SK-N-SH (cell line): ENCODE measurements at regions not wholly inside any gene's neighbourhood (a gene's known extent, or its start where the extent isn't known, plus 50 kb on each side); places are given as distances from the start of the nearest gene placed in this dataset.

ENCODE experiments used
- CTCF ChIA-PET: fragments of 300-600, 350-600 bp; formaldehyde crosslinking; extraction: SDS; loops from one replicate; lab custom pipeline; 2021; lab: Yijun Ruan, JAX
- POLR2A ChIA-PET: fragments of 350-600 bp; sonication (Branson Sonifier 250); formaldehyde crosslinking; extraction: SDS; loops from one replicate; lab custom pipeline; 2020; ENCODE audit warnings: antibody characterized with exemption, inconsistent platforms; lab: Yijun Ruan, JAX
- DNase-seq: peaks from one replicate; pipeline ENCODE4 v3.0.0; 2012
- H2AFZ ChIP-seq: fragments of 200-600 bp; sonication (generic); 2 replicates; pipeline ENCODE4 v1.8.1; 2016; ENCODE audit warnings: antibody characterized with exemption, mild to moderate bottlenecking, low read depth
- H3F3A ChIP-seq: fragments of 200-600 bp; sonication (generic); replicated peaks from 2 replicates; pipeline ENCODE3; 2016; ENCODE audit warnings: antibody characterized with exemption, mild to moderate bottlenecking; ENCODE audit not compliant: insufficient read depth
- H3K27ac ChIP-seq, 2 experiments: fragments of 200-500 bp in 1 of 2; fragments of 200-600 bp in 1 of 2; sonication (Bioruptor generic) in 1 of 2; sonication (generic), shearing (Covaris generic) in 1 of 2; 2 replicates each; pipeline versions ENCODE4 v1.5.1 to v1.6.1; 2014 to 2016; ENCODE audit warnings: low read depth in 2 of 2, inconsistent platforms in 1 of 2, low read length in 1 of 2, mild to moderate bottlenecking in 1 of 2, mixed read lengths in 1 of 2
- H3K27me3 ChIP-seq: fragments of 200-600 bp; sonication (generic), shearing (Covaris generic); 2 replicates; pipeline ENCODE4 v1.6.1; 2016; ENCODE audit warnings: mixed run types; ENCODE audit not compliant: insufficient read depth
- H3K36me3 ChIP-seq, 2 experiments: fragments of 200-500 bp in 1 of 2; fragments of 200-600 bp in 1 of 2; sonication (Bioruptor generic) in 1 of 2; sonication (generic) in 1 of 2; replicated peaks in 1 of 2; 2 replicates each; pipeline versions ENCODE3 to v1.5.1; 2014 to 2016; ENCODE audit warnings: low read length in 1 of 2, mild to moderate bottlenecking in 1 of 2; ENCODE audit not compliant: insufficient read depth in 2 of 2, control insufficient read depth in 1 of 2
- H3K4me1 ChIP-seq, 2 experiments: fragments of 200-500 bp in 1 of 2; fragments of 200-600 bp in 1 of 2; sonication (Bioruptor generic) in 1 of 2; sonication (generic), shearing (Covaris generic) in 1 of 2; 2 replicates each; pipeline versions ENCODE4 v1.5.1 to v1.6.1; 2014 to 2016; ENCODE audit warnings: low read depth in 1 of 2, low read length in 1 of 2, mixed run types in 1 of 2; ENCODE audit not compliant: insufficient read depth in 2 of 2, control insufficient read depth in 1 of 2
- H3K4me2 ChIP-seq: fragments of 200-600 bp; sonication (generic), shearing (Covaris generic); 2 replicates; pipeline ENCODE4 v1.6.1; 2017; ENCODE audit warnings: mixed run types
- H3K4me3 ChIP-seq, 2 experiments: fragments of 200-500 bp in 1 of 2; fragments of 200-600 bp in 1 of 2; sonication (Bioruptor generic) in 1 of 2; sonication (generic), shearing (Covaris generic) in 1 of 2; 2 replicates each; pipeline versions ENCODE4 v1.5.1 to v1.8.1; 2014 to 2016; ENCODE audit warnings: low read depth in 2 of 2, inconsistent platforms in 1 of 2, low read length in 1 of 2, mild to moderate bottlenecking in 1 of 2, mixed read lengths in 1 of 2, moderate library complexity in 1 of 2
- H3K79me2 ChIP-seq: fragments of 200-600 bp; sonication (generic); 2 replicates; pipeline ENCODE4 v1.8.1; 2017; ENCODE audit warnings: mild to moderate bottlenecking; ENCODE audit not compliant: insufficient read depth
- H3K9ac ChIP-seq: fragments of 200-600 bp; sonication (generic); 2 replicates; pipeline ENCODE4 v1.6.1; 2017; ENCODE audit warnings: mixed run types
- H3K9me2 ChIP-seq: fragments of 200-600 bp; sonication (generic); 2 replicates; pipeline ENCODE4 v1.6.1; 2017; ENCODE audit warnings: mixed run types
- H3K9me3 ChIP-seq: fragments of 200-600 bp; sonication (generic); 2 replicates; pipeline ENCODE4 v1.6.1; 2017; ENCODE audit warnings: mixed run types, mild to moderate bottlenecking, moderate library complexity
- H4K20me1 ChIP-seq: fragments of 200-600 bp; sonication (generic); 2 replicates; pipeline ENCODE4 v1.6.1; 2017; ENCODE audit warnings: mild to moderate bottlenecking, mixed run types; ENCODE audit not compliant: insufficient read depth
- ELF1 ChIP-seq: IDR thresholded peaks from 2 replicates; pipeline ENCODE4 v1.4.0; 2012
- EZH2phosphoT487 ChIP-seq: fragments of 200-600 bp; sonication (generic); IDR thresholded peaks from 2 replicates; pipeline ENCODE4 v1.6.1; 2017; ENCODE audit warnings: low read depth, mixed run types, mild to moderate bottlenecking, antibody characterized with exemption, moderate library complexity, borderline replicate concordance
- FOSL2 ChIP-seq: IDR thresholded peaks from 2 replicates; pipeline ENCODE4 v1.4.0; 2012; ENCODE audit warnings: low read depth, mild to moderate bottlenecking, moderate library complexity, borderline replicate concordance
- FOXJ3 ChIP-seq: sonication (generic); formaldehyde crosslinking; IDR thresholded peaks from 2 replicates; pipeline ENCODE4 v1.5.1; 2020; ENCODE audit warnings: mild to moderate bottlenecking, missing genetic modification reagents
- FOXM1 ChIP-seq: IDR thresholded peaks from 2 replicates; pipeline ENCODE4 v1.4.0; 2012; ENCODE audit warnings: low read depth, mild to moderate bottlenecking
- GATA2 ChIP-seq: sonication (generic); formaldehyde crosslinking; IDR thresholded peaks from 2 replicates; pipeline ENCODE4 v1.5.0; 2020; ENCODE audit warnings: mild to moderate bottlenecking, missing genetic modification reagents
- MEF2A ChIP-seq: IDR thresholded peaks from 2 replicates; pipeline ENCODE4 v1.4.0; 2012; ENCODE audit warnings: low read depth, borderline replicate concordance
- MXI1 ChIP-seq: IDR thresholded peaks from 2 replicates; pipeline ENCODE4 v1.6.1; 2012; ENCODE audit warnings: mild to moderate bottlenecking, low read depth, low read length, improper control_type of control experiment
- NFIC ChIP-seq: IDR thresholded peaks from 2 replicates; pipeline ENCODE4 v1.4.0; 2012; ENCODE audit warnings: borderline replicate concordance
- NRF1 ChIP-seq: IDR thresholded peaks from 2 replicates; pipeline ENCODE4 v1.6.1; 2012; ENCODE audit warnings: low read depth, mild to moderate bottlenecking, low read length
- POLR2AphosphoS5 ChIP-seq: IDR thresholded peaks from 2 replicates; pipeline ENCODE4 v1.6.1; 2012; ENCODE audit warnings: low read depth, low read length
- RCOR1 ChIP-seq: fragments of 150-350 bp; IDR thresholded peaks from 2 replicates; pipeline ENCODE4 v1.6.1; 2017; ENCODE audit warnings: antibody characterized with exemption, low read length
- RFX5 ChIP-seq: IDR thresholded peaks from 2 replicates; pipeline ENCODE4 v1.6.1; 2012; ENCODE audit warnings: mild to moderate bottlenecking, improper control_type of control experiment, low read length
- RXRA ChIP-seq: IDR thresholded peaks from 2 replicates; pipeline ENCODE4 v1.4.0; 2012; ENCODE audit warnings: low read depth, mild to moderate bottlenecking, borderline replicate concordance
- TCF12 ChIP-seq: IDR thresholded peaks from 2 replicates; pipeline ENCODE4 v1.4.0; 2012
- TEAD4 ChIP-seq: IDR thresholded peaks from 2 replicates; pipeline ENCODE4 v1.4.0; 2012; ENCODE audit warnings: mild to moderate bottlenecking, borderline replicate concordance; ENCODE audit not compliant: insufficient read depth
- YY1 ChIP-seq: IDR thresholded peaks from 2 replicates; pipeline ENCODE4 v1.4.0; 2012; ENCODE audit warnings: low read depth, mild to moderate bottlenecking
- WGBS: methylation state at CpG from one replicate; pipeline ENCODE4 v1.1.6; 2017; ENCODE audit warnings: low lambda C conversion rate; 5-methylcytosine and 5-hydroxymethylcytosine counted together
- TF ChIP-seq, protein P1 (sequence below): IDR thresholded peaks from 2 replicates; pipeline ENCODE4 v1.6.1; 2012; ENCODE audit warnings: mild to moderate bottlenecking, low read depth, low read length, moderate library complexity
- TF ChIP-seq, protein P2 (sequence below): fragments of 150-350 bp; IDR thresholded peaks from 2 replicates; pipeline ENCODE4 v1.6.1; 2016; ENCODE audit warnings: mild to moderate bottlenecking, low read depth, low read length

DNA sequence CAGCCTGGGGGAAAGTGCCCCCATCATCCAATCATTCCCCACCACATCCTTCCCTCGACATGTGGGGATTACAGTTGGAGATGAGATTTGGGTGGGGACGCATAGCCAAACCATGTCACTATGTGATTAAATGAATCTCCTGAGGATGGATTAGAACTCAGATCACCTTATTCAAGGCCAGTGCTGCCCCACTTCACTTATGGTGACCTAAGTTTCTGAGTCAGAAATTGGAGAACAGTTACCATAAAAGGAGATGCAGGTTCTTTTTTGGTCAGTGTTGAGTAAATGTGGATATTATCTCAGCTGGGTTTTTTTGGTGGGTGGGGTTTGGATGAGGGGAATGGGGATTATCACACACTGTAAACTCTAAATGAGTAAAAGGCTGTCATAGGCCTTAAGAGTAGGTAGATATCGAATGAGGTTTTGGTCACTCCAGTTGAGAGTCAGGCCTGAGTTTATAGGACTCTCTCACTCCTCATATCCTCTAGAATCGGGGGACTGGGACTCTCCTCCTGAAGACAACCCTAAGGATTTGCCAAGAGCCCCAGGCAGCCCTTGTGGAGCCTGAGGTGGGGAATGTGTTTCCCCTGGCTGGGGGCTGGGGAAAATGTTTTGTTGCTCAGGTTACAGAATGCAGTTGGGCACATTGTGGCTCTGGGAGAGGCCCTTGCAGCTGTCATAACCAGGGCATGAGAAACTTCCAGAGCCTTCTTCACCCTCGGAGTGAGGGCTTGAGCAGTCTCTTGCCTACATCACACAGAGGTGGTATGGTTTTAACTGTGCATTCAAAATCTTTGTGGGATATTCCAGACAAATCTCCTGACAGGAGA is 213.0 kb downstream of the BAMBI start:
- POLR2A ChIA-PET, result no interaction called here
- no peaks in the 10 kb centered on the region for H3K36me3 ChIP-seq
- H3K9ac ChIP-seq, result no peak overlapping the region
- H3F3A ChIP-seq, result peaks cover 6% of the 10 kb centered on the region
- TF ChIP-seq, protein P1, sequence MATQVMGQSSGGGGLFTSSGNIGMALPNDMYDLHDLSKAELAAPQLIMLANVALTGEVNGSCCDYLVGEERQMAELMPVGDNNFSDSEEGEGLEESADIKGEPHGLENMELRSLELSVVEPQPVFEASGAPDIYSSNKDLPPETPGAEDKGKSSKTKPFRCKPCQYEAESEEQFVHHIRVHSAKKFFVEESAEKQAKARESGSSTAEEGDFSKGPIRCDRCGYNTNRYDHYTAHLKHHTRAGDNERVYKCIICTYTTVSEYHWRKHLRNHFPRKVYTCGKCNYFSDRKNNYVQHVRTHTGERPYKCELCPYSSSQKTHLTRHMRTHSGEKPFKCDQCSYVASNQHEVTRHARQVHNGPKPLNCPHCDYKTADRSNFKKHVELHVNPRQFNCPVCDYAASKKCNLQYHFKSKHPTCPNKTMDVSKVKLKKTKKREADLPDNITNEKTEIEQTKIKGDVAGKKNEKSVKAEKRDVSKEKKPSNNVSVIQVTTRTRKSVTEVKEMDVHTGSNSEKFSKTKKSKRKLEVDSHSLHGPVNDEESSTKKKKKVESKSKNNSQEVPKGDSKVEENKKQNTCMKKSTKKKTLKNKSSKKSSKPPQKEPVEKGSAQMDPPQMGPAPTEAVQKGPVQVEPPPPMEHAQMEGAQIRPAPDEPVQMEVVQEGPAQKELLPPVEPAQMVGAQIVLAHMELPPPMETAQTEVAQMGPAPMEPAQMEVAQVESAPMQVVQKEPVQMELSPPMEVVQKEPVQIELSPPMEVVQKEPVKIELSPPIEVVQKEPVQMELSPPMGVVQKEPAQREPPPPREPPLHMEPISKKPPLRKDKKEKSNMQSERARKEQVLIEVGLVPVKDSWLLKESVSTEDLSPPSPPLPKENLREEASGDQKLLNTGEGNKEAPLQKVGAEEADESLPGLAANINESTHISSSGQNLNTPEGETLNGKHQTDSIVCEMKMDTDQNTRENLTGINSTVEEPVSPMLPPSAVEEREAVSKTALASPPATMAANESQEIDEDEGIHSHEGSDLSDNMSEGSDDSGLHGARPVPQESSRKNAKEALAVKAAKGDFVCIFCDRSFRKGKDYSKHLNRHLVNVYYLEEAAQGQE, result no peak
- no peak for TF ChIP-seq ELF1
- TF ChIP-seq MXI1, result no peak
- no peak for TF ChIP-seq GATA2
- WGBS, result 79% methylated on average over 4 of the region's 5 CpGs
- H4K20me1 ChIP-seq, result no peaks in the 10 kb centered on the region
- no peak overlapping the region for H3K4me3 ChIP-seq
- H3K4me2 ChIP-seq, result no peak overlapping the region
- CTCF ChIA-PET, result interaction anchor here (1.0 kb wide), 1 partner anchor 20 kb away, joined by 4 read pairs; no protein-coding TSS in a partner anchor
- H3K27me3 ChIP-seq, result no peaks in the 10 kb centered on the region
- H3K9me2 ChIP-seq, result no peaks in the 10 kb centered on the region
- DNase-seq, result no peak
- H3K27ac ChIP-seq, result no peak overlapping the region
- no peaks in the 10 kb centered on the region for H3K79me2 ChIP-seq
- no peak overlapping the region for H2AFZ ChIP-seq
- H3K4me1 ChIP-seq, result 0 out of 4 replicates have a peak, but pooled peaks cover 0 to 8% of the 10 kb centered on the region in 2 experiments
- no peaks in the 10 kb centered on the region for H3K9me3 ChIP-seq

DNA sequence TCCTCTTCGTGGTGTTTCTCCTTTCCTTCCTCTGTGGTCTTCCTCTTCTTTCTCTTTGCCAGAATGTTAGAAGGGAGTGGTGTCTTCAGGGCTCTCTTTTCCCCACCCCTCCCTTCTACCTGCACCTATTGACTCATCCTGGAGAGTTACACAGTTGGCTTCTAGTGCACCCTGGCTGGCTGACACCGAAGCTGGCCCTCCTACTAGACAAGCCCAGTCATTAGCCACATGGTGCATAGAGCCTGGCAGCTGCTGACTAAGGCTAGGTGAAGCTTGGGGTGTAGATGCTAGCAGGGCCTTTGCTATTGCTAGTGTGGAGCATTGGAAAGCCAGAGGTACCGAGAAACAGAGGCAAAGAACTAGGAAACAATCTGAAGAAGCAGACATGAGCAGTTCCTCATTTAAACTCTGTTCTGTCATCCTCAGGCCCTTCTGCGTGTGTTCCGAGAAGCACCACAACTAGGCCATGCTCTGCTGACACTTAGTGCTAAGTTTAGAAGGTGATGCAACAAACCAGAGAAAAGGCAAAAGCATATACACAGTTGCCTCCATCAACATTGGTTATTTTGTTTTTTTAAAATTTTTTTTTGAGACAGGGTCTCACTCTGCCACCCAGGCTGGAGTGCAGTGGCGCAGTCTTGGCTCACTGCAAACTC is 213.9 kb downstream of the BAMBI start:
- Histone ChIP-seq H3K27me3 (no peaks in the 10 kb centered on the region), H3K9me3 (no peaks in the 10 kb centered on the region), H3K79me2 (no peaks in the 10 kb centered on the region), H3K27ac (no peak overlapping the region), H3K4me2 (no peak overlapping the region), H3F3A (peaks cover 6% of the 10 kb centered on the region), H3K9me2 (no peaks in the 10 kb centered on the region), H3K4me1 (0 out of 4 replicates have a peak, but pooled peaks cover 0 to 8% of the 10 kb centered on the region in 2 experiments), H4K20me1 (no peaks in the 10 kb centered on the region), H3K4me3 (no peak overlapping the region), H2AFZ (no peak overlapping the region), H3K36me3 (no peaks in the 10 kb centered on the region), H3K9ac (no peak overlapping the region)
- DNase-seq, result no peak
- POLR2A ChIA-PET, result no interaction called here
- CTCF ChIA-PET, result no interaction called here
- TF ChIP-seq RFX5, result no peak
- TF ChIP-seq POLR2AphosphoS5, result no peak
- TF ChIP-seq TEAD4, result no peak
- no peak for TF ChIP-seq FOXM1
- TF ChIP-seq FOSL2, result no peak
- TF ChIP-seq EZH2phosphoT487, result no peak
- TF ChIP-seq NRF1, result no peak
- no peak for TF ChIP-seq RCOR1
- no peak for TF ChIP-seq TCF12
- no peak for TF ChIP-seq MXI1
- no peak for TF ChIP-seq FOXJ3 (CRISPR knock-in tag)
- TF ChIP-seq YY1, result no peak
- TF ChIP-seq GATA2, result no peak
- TF ChIP-seq, protein P2, sequence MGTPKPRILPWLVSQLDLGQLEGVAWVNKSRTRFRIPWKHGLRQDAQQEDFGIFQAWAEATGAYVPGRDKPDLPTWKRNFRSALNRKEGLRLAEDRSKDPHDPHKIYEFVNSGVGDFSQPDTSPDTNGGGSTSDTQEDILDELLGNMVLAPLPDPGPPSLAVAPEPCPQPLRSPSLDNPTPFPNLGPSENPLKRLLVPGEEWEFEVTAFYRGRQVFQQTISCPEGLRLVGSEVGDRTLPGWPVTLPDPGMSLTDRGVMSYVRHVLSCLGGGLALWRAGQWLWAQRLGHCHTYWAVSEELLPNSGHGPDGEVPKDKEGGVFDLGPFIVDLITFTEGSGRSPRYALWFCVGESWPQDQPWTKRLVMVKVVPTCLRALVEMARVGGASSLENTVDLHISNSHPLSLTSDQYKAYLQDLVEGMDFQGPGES, result no peak
- no peak for TF ChIP-seq NFIC
- no peak for TF ChIP-seq RXRA
- no peak for TF ChIP-seq MEF2A
- TF ChIP-seq ELF1, result no peak
- 79% methylated on average over 6 of the region's 6 CpGs for WGBS
